GM21825 (cell line): ENCODE measurements at regions not wholly inside any gene's neighbourhood (a gene's known extent, or its start where the extent isn't known, plus 50 kb on each side); places are given as distances from the start of the nearest gene placed in this dataset.
"Not testable (repeated sequence)": the region's sequence is repeated elsewhere in the genome, so short reads cannot be mapped to it uniquely, and the experiment has no call there.

Experiments
- ATAC-seq: cut with Tn5 transposase; IDR thresholded peaks from one replicate; pipeline ENCODE4 v1.9.1; 2021; ENCODE audit warnings: mild to moderate bottlenecking, moderate library complexity; ENCODE audit not compliant: unreplicated experiment

- no peak for ATAC-seq
These were observed 221.4 kb downstream of the FAM43A start for GRCh38 chr3:194906970-194907629.

- ATAC-seq, result no peak
These were observed 222.1 kb downstream of the FAM43A start for GRCh38 chr3:194907811-194908210.

GRCh38 chr3:194908496-194908895 is 222.8 kb downstream of the FAM43A start:
- no peak for ATAC-seq

GRCh38 chr3:194908972-194909371 is 223.3 kb downstream of the FAM43A start:
- no peak for ATAC-seq

GRCh38 chr3:194910414-194910984 is 224.8 kb downstream of the FAM43A start:
- ATAC-seq, result no peak

- ATAC-seq, result no peak
These were observed 227.6 kb downstream of the FAM43A start for GRCh38 chr3:194913316-194913715.

GRCh38 chr3:194924889-194925288 is 239.2 kb downstream of the FAM43A start:
- not testable (repeated sequence) for ATAC-seq

GRCh38 chr3:194925614-194926013 is 239.9 kb downstream of the FAM43A start:
- ATAC-seq, result no peak

GRCh38 chr3:194928227-194928626 is 242.5 kb downstream of the FAM43A start:
- ATAC-seq, result no peak

- no peak for ATAC-seq
These were observed 243.3 kb downstream of the FAM43A start for GRCh38 chr3:194928831-194929577.

GRCh38 chr3:194929578-194929960 is 243.9 kb downstream of the FAM43A start:
- no peak for ATAC-seq

- no peak for ATAC-seq
These were observed 244.9 kb downstream of the FAM43A start for GRCh38 chr3:194930377-194931204.

- ATAC-seq, result no peak
These were observed 245.7 kb downstream of the FAM43A start for GRCh38 chr3:194931347-194931746.

GRCh38 chr3:194931865-194932264 is 246.2 kb downstream of the FAM43A start:
- ATAC-seq, result no peak

- ATAC-seq, result no peak
These were observed 247.8 kb downstream of the FAM43A start for GRCh38 chr3:194933465-194933864.

- ATAC-seq, result no peak
These were observed 249.4 kb downstream of the FAM43A start for GRCh38 chr3:194935061-194935460.

- ATAC-seq, result no peak
These were observed 250.2 kb downstream of the FAM43A start for GRCh38 chr3:194935632-194936470.

- ATAC-seq, result no peak
These were observed 251.0 kb downstream of the FAM43A start for GRCh38 chr3:194936659-194937058.

GRCh38 chr3:194937144-194937543 is 251.5 kb downstream of the FAM43A start:
- no peak for ATAC-seq

GRCh38 chr3:194937882-194938321 is 252.2 kb downstream of the FAM43A start:
- ATAC-seq, result no peak
